ENCODE measurements at regions not wholly inside any gene's neighbourhood (a gene's known extent, or its start where the extent isn't known, plus 50 kb on each side); places are given as distances from the start of the nearest gene placed in this dataset.

DNA sequence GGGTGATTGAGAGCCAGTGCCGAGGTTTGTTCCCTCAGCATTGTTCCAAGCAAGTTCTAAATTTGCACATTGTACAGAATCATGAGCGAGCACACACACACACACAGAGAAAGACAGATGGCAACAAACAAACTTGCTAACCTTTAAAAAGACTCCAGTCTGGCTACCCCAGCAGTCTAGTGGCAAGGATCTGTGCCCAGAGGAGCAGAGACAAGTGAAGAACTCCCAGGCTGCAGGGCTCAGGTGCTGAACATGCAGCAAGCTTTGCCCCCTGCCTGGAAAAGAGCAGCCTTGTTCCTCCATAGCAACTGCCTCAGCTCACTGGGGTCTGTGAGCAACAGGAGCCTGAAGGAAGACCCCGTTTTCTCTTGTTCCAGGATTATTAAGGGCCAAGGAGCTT, 169.2 kb upstream of the CCDC68 start:
- no peaks in the 10 kb centered on the region for H3K9me3 ChIP-seq
- ATAC-seq (no peak), DNase-seq (no peak)
- no peak overlapping the region for H3K27ac ChIP-seq
- no peaks in the 10 kb centered on the region for H3K27me3 ChIP-seq
- WGBS (ENCODE audit: insufficient coverage, low coverage, low lambda C conversion rate, missing lambda C conversion rate): 59% methylated on average over 2 of the region's 3 CpGs
- H3K36me3 ChIP-seq: no peaks in the 10 kb centered on the region
- no peak for TF ChIP-seq POLR2A (IDR thresholded peaks at IDR 0.05)
- TF ChIP-seq, protein P1, sequence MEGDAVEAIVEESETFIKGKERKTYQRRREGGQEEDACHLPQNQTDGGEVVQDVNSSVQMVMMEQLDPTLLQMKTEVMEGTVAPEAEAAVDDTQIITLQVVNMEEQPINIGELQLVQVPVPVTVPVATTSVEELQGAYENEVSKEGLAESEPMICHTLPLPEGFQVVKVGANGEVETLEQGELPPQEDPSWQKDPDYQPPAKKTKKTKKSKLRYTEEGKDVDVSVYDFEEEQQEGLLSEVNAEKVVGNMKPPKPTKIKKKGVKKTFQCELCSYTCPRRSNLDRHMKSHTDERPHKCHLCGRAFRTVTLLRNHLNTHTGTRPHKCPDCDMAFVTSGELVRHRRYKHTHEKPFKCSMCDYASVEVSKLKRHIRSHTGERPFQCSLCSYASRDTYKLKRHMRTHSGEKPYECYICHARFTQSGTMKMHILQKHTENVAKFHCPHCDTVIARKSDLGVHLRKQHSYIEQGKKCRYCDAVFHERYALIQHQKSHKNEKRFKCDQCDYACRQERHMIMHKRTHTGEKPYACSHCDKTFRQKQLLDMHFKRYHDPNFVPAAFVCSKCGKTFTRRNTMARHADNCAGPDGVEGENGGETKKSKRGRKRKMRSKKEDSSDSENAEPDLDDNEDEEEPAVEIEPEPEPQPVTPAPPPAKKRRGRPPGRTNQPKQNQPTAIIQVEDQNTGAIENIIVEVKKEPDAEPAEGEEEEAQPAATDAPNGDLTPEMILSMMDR (IDR thresholded peaks at IDR 0.05): no peak
- no peaks in the 10 kb centered on the region for H3K4me1 ChIP-seq
- no peak overlapping the region for H3K4me3 ChIP-seq
- intact Hi-C loops (cut with DNase I): no loop called here

DNA sequence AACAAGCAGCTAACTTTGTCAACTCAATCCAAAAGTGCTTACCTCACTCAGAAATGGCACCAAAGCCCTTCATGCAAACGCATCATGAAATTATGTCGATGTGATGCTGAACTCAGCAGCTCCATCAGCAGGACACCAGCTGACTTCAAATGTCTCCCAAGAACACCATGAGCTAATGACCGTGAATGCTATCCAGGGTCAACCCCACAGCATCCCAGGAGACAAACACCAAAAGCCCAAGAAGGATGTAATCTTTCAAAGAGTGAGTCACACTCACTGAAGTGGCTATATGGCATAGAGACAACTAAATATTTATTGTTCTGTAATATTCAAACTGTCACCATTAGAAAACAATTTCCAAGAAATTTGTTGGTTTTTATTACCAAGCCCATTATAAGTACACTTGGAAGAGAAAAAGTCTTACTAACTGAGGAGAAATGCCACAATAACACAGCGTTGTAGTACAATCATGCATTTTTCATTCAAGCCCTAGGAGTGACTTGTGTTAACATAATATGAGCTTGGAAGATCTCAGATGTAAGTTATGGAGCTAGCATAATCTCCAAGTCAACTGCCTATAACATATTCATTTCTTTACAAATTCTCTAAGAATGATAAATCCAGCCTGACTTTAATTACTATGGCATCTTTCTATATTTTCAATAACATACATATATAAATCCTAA, 165.0 kb upstream of the CCDC68 start:
- H3K9me3 ChIP-seq: no peaks in the 10 kb centered on the region
- TF ChIP-seq, protein P1 (IDR thresholded peaks at IDR 0.05): no peak
- 64% methylated on average over 3 of the region's 4 CpGs for WGBS (ENCODE audit: insufficient coverage, low coverage, low lambda C conversion rate, missing lambda C conversion rate)
- no peak for ATAC-seq
- no peaks in the 10 kb centered on the region for H3K36me3 ChIP-seq
- no peaks in the 10 kb centered on the region for H3K4me1 ChIP-seq
- no peak overlapping the region for H3K4me3 ChIP-seq
- intact Hi-C loops (cut with DNase I): no loop called here
- no peak overlapping the region for H3K27ac ChIP-seq
- H3K27me3 ChIP-seq: no peaks in the 10 kb centered on the region
- no peak for DNase-seq

DNA sequence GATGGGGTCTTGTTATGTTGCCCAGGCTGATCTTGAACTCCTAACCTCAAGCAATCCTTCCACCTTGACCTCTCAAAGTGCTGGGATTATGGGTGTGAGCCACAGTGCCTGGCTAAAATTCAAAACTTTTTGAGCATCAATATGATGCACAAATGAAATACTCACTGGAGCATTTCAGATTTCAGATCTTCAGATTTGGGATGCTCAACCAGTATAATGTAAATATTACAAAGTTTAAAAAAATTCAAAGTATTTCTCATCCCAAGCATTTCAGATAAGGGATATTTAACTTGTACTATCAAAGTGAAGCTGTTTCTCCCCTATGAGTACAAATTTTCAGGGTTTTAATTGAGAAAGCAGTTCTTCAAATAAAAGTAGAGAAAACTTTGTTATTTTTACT, 164.1 kb upstream of the CCDC68 start:
- Histone ChIP-seq H3K9me3 (no peaks in the 10 kb centered on the region), H3K27me3 (no peaks in the 10 kb centered on the region), H3K4me3 (no peak overlapping the region), H3K27ac (no peak overlapping the region), H3K36me3 (no peaks in the 10 kb centered on the region), H3K4me1 (no peaks in the 10 kb centered on the region)
- ATAC-seq (no peak), DNase-seq (no peak)
- TF ChIP-seq, protein P1 (IDR thresholded peaks at IDR 0.05): no peak
- no peak for TF ChIP-seq POLR2A (IDR thresholded peaks at IDR 0.05)
- intact Hi-C loops (cut with DNase I): no loop called here

DNA sequence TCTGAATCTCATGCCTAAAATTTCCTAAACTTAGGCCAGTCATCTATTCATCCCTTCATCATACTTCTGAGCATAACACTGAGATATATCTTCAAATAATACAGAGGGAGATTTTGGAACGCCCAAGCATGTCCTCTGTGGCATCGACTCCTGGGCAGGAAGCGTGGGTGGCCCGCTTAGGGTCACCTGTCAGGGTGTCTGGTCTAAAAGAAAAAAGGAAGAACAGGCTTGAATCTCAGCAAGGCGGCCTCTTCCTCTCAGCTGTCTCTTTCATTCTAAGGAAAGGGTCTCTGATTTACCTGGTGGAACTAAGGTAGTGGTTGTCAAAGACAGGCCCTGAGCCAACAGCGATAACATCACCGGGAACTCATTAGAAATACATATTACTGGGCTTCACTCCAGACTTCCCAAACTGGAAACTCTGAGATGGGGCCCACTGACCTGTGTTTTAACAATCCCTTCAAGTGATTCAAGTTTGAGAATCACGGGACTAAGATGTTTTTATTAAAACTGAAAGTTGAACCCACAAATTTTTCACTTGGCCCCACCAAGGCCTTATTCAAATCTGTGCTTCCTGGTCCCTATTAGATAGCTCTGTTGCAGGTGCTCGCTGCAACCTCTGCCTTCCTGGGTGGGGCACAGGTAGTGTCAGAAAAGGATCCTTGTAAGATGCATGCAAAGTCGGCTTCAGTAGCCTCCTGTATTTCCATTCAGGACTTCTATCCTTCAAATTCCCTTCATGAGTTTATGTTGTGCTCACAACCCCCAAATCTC, 162.3 kb upstream of the CCDC68 start:
- no peaks in the 10 kb centered on the region for H3K4me1 ChIP-seq
- 71% methylated on average over 8 of the region's 10 CpGs for WGBS (ENCODE audit: insufficient coverage, low coverage, low lambda C conversion rate, missing lambda C conversion rate)
- no peaks in the 10 kb centered on the region for H3K36me3 ChIP-seq
- H3K4me3 ChIP-seq: no peak overlapping the region
- intact Hi-C loops (cut with DNase I): no loop called here
- DNase-seq (no peak), ATAC-seq (no peak)
- H3K27ac ChIP-seq: no peak overlapping the region
- TF ChIP-seq POLR2A (IDR thresholded peaks at IDR 0.05): no peak
- TF ChIP-seq, protein P1 (IDR thresholded peaks at IDR 0.05): no peak
- no peaks in the 10 kb centered on the region for H3K9me3 ChIP-seq
- H3K27me3 ChIP-seq: no peaks in the 10 kb centered on the region

Measured in right lobe of liver (tissue), 6 donors.